Loucy (cell line): ENCODE measurements at regions not wholly inside any gene's neighbourhood (a gene's known extent, or its start where the extent isn't known, plus 50 kb on each side); places are given as distances from the start of the nearest gene placed in this dataset.

ENCODE experiments used
- H2AFZ ChIP-seq: fragments of 200-600 bp; sonication (generic); 2 replicates; pipeline ENCODE4 v1.6.0; 2016; ENCODE audit warnings: antibody characterized with exemption, mild to moderate bottlenecking, low read length, moderate library complexity
- H3F3A ChIP-seq: fragments of 200-600 bp; 2 replicates; pipeline ENCODE4 v1.6.0; 2016; ENCODE audit warnings: antibody characterized with exemption, low read depth, mild to moderate bottlenecking
- H3K27me3 ChIP-seq: fragments of 200-600 bp; sonication (generic); 2 replicates; pipeline ENCODE4 v1.6.1; 2014; ENCODE audit warnings: low read length, mild to moderate bottlenecking; ENCODE audit not compliant: insufficient read depth, poor library complexity, severe bottlenecking
- H3K36me3 ChIP-seq: fragments of 200-600 bp; sonication (generic); 2 replicates; pipeline ENCODE4 v1.6.1; 2016; ENCODE audit warnings: low read length; ENCODE audit not compliant: insufficient read depth
- H3K4me1 ChIP-seq: fragments of 200-600 bp; sonication (generic); 2 replicates; pipeline ENCODE4 v1.5.1; 2014; ENCODE audit warnings: low read length, mild to moderate bottlenecking; ENCODE audit not compliant: insufficient read depth, poor library complexity, severe bottlenecking
- H3K4me2 ChIP-seq: fragments of 200-600 bp; sonication (generic); 2 replicates; pipeline ENCODE4 v1.6.0; 2014; ENCODE audit warnings: antibody characterized with exemption, low read length, low read depth, mild to moderate bottlenecking; ENCODE audit not compliant: poor library complexity, severe bottlenecking
- H3K4me3 ChIP-seq: fragments of 200-600 bp; sonication (generic); 2 replicates; pipeline ENCODE4 v1.5.1; 2014; ENCODE audit warnings: low read length, mild to moderate bottlenecking, mixed read lengths; ENCODE audit not compliant: poor library complexity, severe bottlenecking
- H3K79me2 ChIP-seq: fragments of 200-600 bp; sonication (generic); 2 replicates; pipeline ENCODE4 v1.6.1; 2014; ENCODE audit warnings: low read length; ENCODE audit not compliant: insufficient read depth
- H3K9ac ChIP-seq: fragments of 200-600 bp; sonication (generic); 2 replicates; pipeline ENCODE4 v1.6.0; 2014; ENCODE audit warnings: mild to moderate bottlenecking, low read depth, low read length, moderate library complexity; ENCODE audit not compliant: poor library complexity, severe bottlenecking
- H3K9me2 ChIP-seq: fragments of 200-600 bp; sonication (generic); replicated peaks from 2 replicates; pipeline ENCODE4 v1.6.1; 2016; ENCODE audit warnings: low read depth, low read length, mixed read lengths
- H3K9me3 ChIP-seq: fragments of 200-600 bp; sonication (generic); 2 replicates; pipeline ENCODE4 v1.6.1; 2014; ENCODE audit warnings: mild to moderate bottlenecking, antibody characterized with exemption, low read length, low read depth; ENCODE audit not compliant: insufficient read depth
- H4K20me1 ChIP-seq: fragments of 200-600 bp; sonication (generic); 2 replicates; pipeline ENCODE4 v1.6.0; 2014; ENCODE audit warnings: antibody characterized with exemption, low read length, mild to moderate bottlenecking; ENCODE audit not compliant: insufficient read depth, poor library complexity, severe bottlenecking
- EZH2phosphoT487 ChIP-seq: fragments of 200-600 bp; IDR thresholded peaks from 2 replicates; pipeline ENCODE4 v1.6.1; 2018; ENCODE audit warnings: antibody characterized with exemption, mild to moderate bottlenecking, moderate library complexity, borderline replicate concordance
- TF ChIP-seq, protein P1 (sequence below): fragments of 200-600 bp; sonication (generic); conservative IDR thresholded peaks from 2 replicates; pipeline ENCODE4 v1.5.1; 2014; ENCODE audit warnings: mild to moderate bottlenecking, antibody characterized with exemption, low read length

DNA sequence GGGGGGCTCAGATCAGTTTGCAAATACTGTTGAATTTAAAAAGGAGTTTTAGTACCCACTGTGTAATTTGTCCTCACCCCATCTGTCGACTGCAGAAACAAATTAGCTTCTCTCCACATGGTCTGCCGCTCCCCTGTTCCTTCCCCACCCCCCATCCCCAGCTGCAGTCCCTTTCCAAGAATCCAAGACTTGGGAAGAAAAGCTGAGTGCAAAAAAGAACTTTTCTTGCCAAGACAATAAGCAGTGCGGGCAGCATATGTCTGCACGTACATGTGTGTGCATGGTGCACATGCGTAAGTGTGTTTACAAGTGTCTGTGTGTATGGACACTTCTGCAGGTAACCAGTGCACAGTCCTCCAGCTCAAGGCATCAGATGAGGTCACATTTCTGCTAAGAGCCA is 125.7 kb upstream of the SMIM23 start:
- H3K36me3 ChIP-seq, result no peaks in the 10 kb centered on the region
- H3K9me2 ChIP-seq, result no peaks in the 10 kb centered on the region
- H4K20me1 ChIP-seq, result no peaks in the 10 kb centered on the region
- peak overlapping the region; percentile 57 for H3K4me2 ChIP-seq
- no peaks in the 10 kb centered on the region for H3K27me3 ChIP-seq
- peak overlapping the region; percentile 36 for H3K9ac ChIP-seq
- no peak overlapping the region for H2AFZ ChIP-seq
- no peaks in the 10 kb centered on the region for H3K9me3 ChIP-seq
- no peak overlapping the region for H3K4me3 ChIP-seq
- H3K79me2 ChIP-seq, result no peaks in the 10 kb centered on the region
- no peaks in the 10 kb centered on the region for H3F3A ChIP-seq
- TF ChIP-seq EZH2phosphoT487, result no peak
- TF ChIP-seq, protein P1, sequence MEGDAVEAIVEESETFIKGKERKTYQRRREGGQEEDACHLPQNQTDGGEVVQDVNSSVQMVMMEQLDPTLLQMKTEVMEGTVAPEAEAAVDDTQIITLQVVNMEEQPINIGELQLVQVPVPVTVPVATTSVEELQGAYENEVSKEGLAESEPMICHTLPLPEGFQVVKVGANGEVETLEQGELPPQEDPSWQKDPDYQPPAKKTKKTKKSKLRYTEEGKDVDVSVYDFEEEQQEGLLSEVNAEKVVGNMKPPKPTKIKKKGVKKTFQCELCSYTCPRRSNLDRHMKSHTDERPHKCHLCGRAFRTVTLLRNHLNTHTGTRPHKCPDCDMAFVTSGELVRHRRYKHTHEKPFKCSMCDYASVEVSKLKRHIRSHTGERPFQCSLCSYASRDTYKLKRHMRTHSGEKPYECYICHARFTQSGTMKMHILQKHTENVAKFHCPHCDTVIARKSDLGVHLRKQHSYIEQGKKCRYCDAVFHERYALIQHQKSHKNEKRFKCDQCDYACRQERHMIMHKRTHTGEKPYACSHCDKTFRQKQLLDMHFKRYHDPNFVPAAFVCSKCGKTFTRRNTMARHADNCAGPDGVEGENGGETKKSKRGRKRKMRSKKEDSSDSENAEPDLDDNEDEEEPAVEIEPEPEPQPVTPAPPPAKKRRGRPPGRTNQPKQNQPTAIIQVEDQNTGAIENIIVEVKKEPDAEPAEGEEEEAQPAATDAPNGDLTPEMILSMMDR, result no peak
- peaks cover 9% of the 10 kb centered on the region for H3K4me1 ChIP-seq

DNA sequence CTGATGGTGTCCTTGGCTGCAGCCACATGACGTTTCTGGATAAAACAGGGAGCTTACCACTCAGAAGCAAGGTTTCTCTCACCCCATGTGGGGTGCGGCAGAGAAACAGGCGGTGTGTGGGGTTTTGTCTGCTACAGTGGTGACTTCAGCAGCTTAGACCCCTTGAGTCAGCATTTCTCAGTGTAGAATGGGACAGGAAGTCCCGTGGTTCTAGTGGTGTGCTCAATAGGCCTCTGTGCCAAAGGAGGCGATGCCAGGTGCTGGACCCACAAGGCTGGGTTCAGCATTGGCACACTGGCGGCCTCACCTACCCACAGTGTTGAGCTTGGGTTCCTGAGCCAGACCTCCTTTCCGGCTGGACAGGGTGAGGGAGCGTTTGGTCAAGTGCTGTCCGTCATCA is 125.2 kb upstream of the SMIM23 start:
- Histone ChIP-seq H3K4me1 (peaks cover 9% of the 10 kb centered on the region), H3K9me3 (no peaks in the 10 kb centered on the region), H3K36me3 (no peaks in the 10 kb centered on the region), H2AFZ (no peak overlapping the region), H3K4me3 (no peak overlapping the region), H3K4me2 (peak overlapping the region; percentile 57), H3F3A (no peaks in the 10 kb centered on the region), H3K79me2 (no peaks in the 10 kb centered on the region), H3K9me2 (no peaks in the 10 kb centered on the region), H4K20me1 (no peaks in the 10 kb centered on the region), H3K9ac (peak overlapping the region; percentile 36), H3K27me3 (no peaks in the 10 kb centered on the region)
- TF ChIP-seq, protein P1, result no peak
- no peak for TF ChIP-seq EZH2phosphoT487

DNA sequence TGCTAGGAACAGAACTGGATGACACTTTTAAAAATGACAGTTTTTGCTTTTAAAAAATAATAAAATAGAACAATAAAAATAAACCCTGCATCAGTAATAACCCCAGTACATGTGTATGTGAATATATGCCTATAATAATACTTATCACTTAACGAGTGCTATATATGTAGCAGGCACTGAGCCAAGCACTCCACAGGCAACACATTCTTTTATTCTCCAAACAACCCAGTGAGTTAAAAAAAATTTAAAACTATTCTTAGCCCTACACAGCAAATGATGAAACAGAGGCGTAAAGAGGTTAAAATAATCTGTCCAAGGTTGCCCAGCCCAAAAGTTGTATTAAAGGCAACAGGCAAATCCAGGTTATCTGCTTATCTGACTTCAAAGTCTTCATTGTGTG is 124.5 kb upstream of the SMIM23 start:
- TF ChIP-seq, protein P1, result no peak
- no peak for TF ChIP-seq EZH2phosphoT487
- Histone ChIP-seq H3K27me3 (no peaks in the 10 kb centered on the region), H3K4me3 (no peak overlapping the region), H4K20me1 (no peaks in the 10 kb centered on the region), H3K9me2 (no peaks in the 10 kb centered on the region), H3K4me2 (no peak overlapping the region), H3K9me3 (no peaks in the 10 kb centered on the region), H3K79me2 (no peaks in the 10 kb centered on the region), H3K9ac (no peak overlapping the region), H3K4me1 (peaks cover 9% of the 10 kb centered on the region), H3F3A (no peaks in the 10 kb centered on the region), H2AFZ (no peak overlapping the region), H3K36me3 (no peaks in the 10 kb centered on the region)
